OCI-LY7 (cell line): ENCODE measurements at regions not wholly inside any gene's neighbourhood (a gene's known extent, or its start where the extent isn't known, plus 50 kb on each side); places are given as distances from the start of the nearest gene placed in this dataset.

Source experiments
- BruUV-seq: library from RNA; stranded (reverse); fragments of 400-500 nt; replicated peaks from 2 replicates; lab custom pipeline; 2021; lab: Mats Ljungman, UMichigan
- CTCF ChIA-PET: fragments of 300-600 bp; sonication (Branson Sonifier 250); formaldehyde crosslinking; loops from one replicate; lab custom pipeline; 2022; ENCODE audit warnings: antibody characterized with exemption; ENCODE audit not compliant: unreplicated experiment; lab: Charles Lee
- POLR2A ChIA-PET: fragments of 300-600 bp; sonication (Branson Sonifier 250); formaldehyde crosslinking; loops from one replicate; lab custom pipeline; 2022; ENCODE audit warnings: antibody characterized with exemption; lab: Charles Lee
- DNase-seq: peaks from one replicate; pipeline ENCODE4 v3.0.0-alpha.2; 2015; ENCODE audit warnings: low spot score
- H2AFZ ChIP-seq: fragments of 200-600 bp; sonication (generic), shearing (Covaris generic); 2 replicates; pipeline ENCODE4 v1.6.1; 2014; ENCODE audit warnings: mild to moderate bottlenecking, antibody characterized with exemption, low read length, moderate library complexity
- H3K27ac ChIP-seq: fragments of 200-600 bp; sonication (generic); 2 replicates; pipeline ENCODE4 v1.5.1; 2014; ENCODE audit warnings: mixed run types, low read depth, mild to moderate bottlenecking, moderate library complexity, low read length, inconsistent platforms; ENCODE audit not compliant: poor library complexity, severe bottlenecking
- H3K36me3 ChIP-seq: fragments of 200-600 bp; sonication (generic); 2 replicates; pipeline ENCODE4 v1.6.1; 2014; ENCODE audit warnings: mild to moderate bottlenecking, antibody characterized with exemption, low read length, moderate library complexity, mixed read lengths; ENCODE audit not compliant: insufficient read depth
- H3K4me1 ChIP-seq: fragments of 200-600 bp; sonication (generic); 2 replicates; pipeline ENCODE4 v1.5.1; 2014; ENCODE audit warnings: mild to moderate bottlenecking, low read length; ENCODE audit not compliant: insufficient read depth, poor library complexity, severe bottlenecking
- H3K4me2 ChIP-seq: fragments of 200-600 bp; sonication (generic); 2 replicates; pipeline ENCODE4 v1.6.1; 2014; ENCODE audit warnings: mild to moderate bottlenecking, low read length
- H3K4me3 ChIP-seq: fragments of 200-600 bp; sonication (generic); 2 replicates; pipeline ENCODE4 v1.5.1; 2014; ENCODE audit warnings: mild to moderate bottlenecking, low read depth, low read length; ENCODE audit not compliant: poor library complexity, severe bottlenecking
- H3K79me2 ChIP-seq: fragments of 200-600 bp; sonication (generic); 2 replicates; pipeline ENCODE4 v1.6.1; 2016; ENCODE audit warnings: low read depth, mild to moderate bottlenecking, low read length, moderate library complexity, mixed read lengths; ENCODE audit not compliant: insufficient read depth
- H3K9me2 ChIP-seq: fragments of 200-600 bp; sonication (generic); 2 replicates; pipeline ENCODE4 v1.6.1; 2016; ENCODE audit warnings: mild to moderate bottlenecking, low read length, mixed read lengths; ENCODE audit not compliant: insufficient read depth
- H3K9me3 ChIP-seq: fragments of 200-600 bp; sonication (generic); 2 replicates; pipeline ENCODE4 v1.6.1; 2014; ENCODE audit warnings: mild to moderate bottlenecking, mixed run types, low read length, mixed read lengths
- H4K20me1 ChIP-seq: fragments of 200-600 bp; sonication (generic); 2 replicates; pipeline ENCODE4 v1.6.1; 2014; ENCODE audit warnings: mild to moderate bottlenecking, antibody characterized with exemption, low read length, moderate library complexity, mixed read lengths; ENCODE audit not compliant: insufficient read depth
- CTCF ChIP-seq: fragments of 200-600 bp; sonication (generic); conservative IDR thresholded peaks from 2 replicates; pipeline ENCODE4 v1.5.1; 2014; ENCODE audit warnings: mild to moderate bottlenecking, antibody characterized with exemption, low read length, moderate library complexity, mixed read lengths
- EZH2phosphoT487 ChIP-seq: fragments of 200-600 bp; sonication (generic); IDR thresholded peaks from 2 replicates; pipeline ENCODE4 v1.6.1; 2018; ENCODE audit warnings: low read depth, borderline replicate concordance, mild to moderate bottlenecking, mixed run types, antibody characterized with exemption, low read length, moderate library complexity, mixed read lengths
- intact Hi-C: fragments of 100-400 bp; cut with micrococcal nuclease; formaldehyde crosslinking; loops from one replicate; pipeline ENCODE4 v1.10.0; 2022; ENCODE audit not compliant: unreplicated experiment

GRCh38 chr3:180185650-180186049 is 148.9 kb upstream of the PEX5L start:
- CTCF ChIA-PET = no interaction called here
- Histone ChIP-seq H3K9me2 (no peaks in the 10 kb centered on the region), H3K4me3 (no peak overlapping the region), H3K27ac (no peak overlapping the region), H3K4me1 (no peaks in the 10 kb centered on the region), H3K79me2 (no peaks in the 10 kb centered on the region), H3K4me2 (no peak overlapping the region), H3K36me3 (no peaks in the 10 kb centered on the region), H3K9me3 (no peaks in the 10 kb centered on the region), H4K20me1 (no peaks in the 10 kb centered on the region), H2AFZ (no peak overlapping the region)
- BruUV-seq = no TSS peak
- no peak for DNase-seq
- TF ChIP-seq CTCF = no peak
- no peak for TF ChIP-seq EZH2phosphoT487
- intact Hi-C loops = no loop called here
- POLR2A ChIA-PET = no interaction called here

GRCh38 chr3:180188512-180189309 is 152.0 kb upstream of the PEX5L start:
- no TSS peak for BruUV-seq
- no peak overlapping the region for H3K4me2 ChIP-seq
- H3K36me3 ChIP-seq = no peaks in the 10 kb centered on the region
- no peaks in the 10 kb centered on the region for H3K9me2 ChIP-seq
- no peak overlapping the region for H3K27ac ChIP-seq
- H3K79me2 ChIP-seq = no peaks in the 10 kb centered on the region
- no peak for DNase-seq
- H3K4me1 ChIP-seq = no peaks in the 10 kb centered on the region
- H2AFZ ChIP-seq = no peak overlapping the region
- no peak overlapping the region for H3K4me3 ChIP-seq
- ChIA-PET CTCF (no interaction called here), POLR2A (interaction anchor here (0.6 to 1.6 kb wide), 2 partner anchors 8 to 128 kb away, joined by 3 to 4 read pairs; no protein-coding TSS in a partner anchor)
- no peaks in the 10 kb centered on the region for H4K20me1 ChIP-seq
- no peaks in the 10 kb centered on the region for H3K9me3 ChIP-seq
- intact Hi-C loops = no loop called here
- TF ChIP-seq CTCF = no peak
- TF ChIP-seq EZH2phosphoT487 = no peak

- H3K9me2 ChIP-seq = no peaks in the 10 kb centered on the region
- no peak overlapping the region for H3K4me2 ChIP-seq
- intact Hi-C loops = no loop called here
- no peaks in the 10 kb centered on the region for H3K4me1 ChIP-seq
- no peaks in the 10 kb centered on the region for H3K9me3 ChIP-seq
- ChIA-PET CTCF (no interaction called here), POLR2A (interaction anchor here (0.7 to 1.6 kb wide), 2 partner anchors 8 to 9 kb away, joined by 4 read pairs; no protein-coding TSS in a partner anchor)
- H3K4me3 ChIP-seq = no peak overlapping the region
- BruUV-seq = no TSS peak
- no peak for DNase-seq
- TF ChIP-seq EZH2phosphoT487 = no peak
- no peak for TF ChIP-seq CTCF
- no peaks in the 10 kb centered on the region for H3K36me3 ChIP-seq
- no peaks in the 10 kb centered on the region for H4K20me1 ChIP-seq
- H3K27ac ChIP-seq = no peak overlapping the region
- H3K79me2 ChIP-seq = no peaks in the 10 kb centered on the region
- no peak overlapping the region for H2AFZ ChIP-seq
Measured at GRCh38 chr3:180189310-180189648, 152.5 kb upstream of the PEX5L start.
